Testis (tissue), 2 donors: ENCODE measurements at regions not wholly inside any gene's neighbourhood (a gene's known extent, or its start where the extent isn't known, plus 50 kb on each side); places are given as distances from the start of the nearest gene placed in this dataset.

Source experiments
- CTCF ChIP-seq, 3 experiments: fragments of 450-650 bp in 2 of 3; fragments of 200-600 bp in 1 of 3; sonication (generic) in 1 of 3; IDR thresholded peaks; one replicate each; pipeline ENCODE4 v1.5.1; 2016 to 2019; ENCODE audit warnings: antibody characterized with exemption in 3 of 3, mild to moderate bottlenecking in 2 of 3, moderate library complexity in 1 of 3
- POLR2A ChIP-seq: fragments of 450-650 bp; IDR thresholded peaks from one replicate; pipeline ENCODE4 v1.6.1; 2017; ENCODE audit warnings: antibody characterized with exemption, mild to moderate bottlenecking, moderate library complexity

GRCh38 chr14:101102875-101103274, 199.4 kb upstream of the RTL1 start:
- no peak for TF ChIP-seq CTCF (IDR thresholded peaks at IDR 0.05)
- no peak for TF ChIP-seq POLR2A
